ENCODE measurements at regions not wholly inside any gene's neighbourhood (a gene's known extent, or its start where the extent isn't known, plus 50 kb on each side); places are given as distances from the start of the nearest gene placed in this dataset.

GRCh38 chr3:175869404-175869803 lies 1010.3 kb downstream of the NAALADL2 start:
- in situ Hi-C loops (cut with HindIII; ENCODE audit: low sequenced_read_pairs), result no loop called here
- H3K4me3 ChIP-seq (ENCODE audit: low read depth, low read length), result no peak overlapping the region
- TF ChIP-seq CTCF (IDR thresholded peaks at IDR 0.05; ENCODE audit: low read depth, low read length), result no peak
- no peak for DNase-seq (ENCODE audit: low read depth, low spot score)

- in situ Hi-C loops (cut with HindIII; ENCODE audit: low sequenced_read_pairs), result no loop called here
- no peak for TF ChIP-seq CTCF (IDR thresholded peaks at IDR 0.05; ENCODE audit: low read depth, low read length)
- no peak overlapping the region for H3K4me3 ChIP-seq (ENCODE audit: low read depth, low read length)
- DNase-seq (ENCODE audit: low read depth, low spot score), result no peak
Observed at GRCh38 chr3:175868626-175869025, 1009.5 kb downstream of the NAALADL2 start.

GRCh38 chr3:175865724-175866123 lies 1006.6 kb downstream of the NAALADL2 start:
- no peak for TF ChIP-seq CTCF (IDR thresholded peaks at IDR 0.05; ENCODE audit: low read depth, low read length)
- H3K4me3 ChIP-seq (ENCODE audit: low read depth, low read length), result no peak overlapping the region
- in situ Hi-C loops (cut with HindIII; ENCODE audit: low sequenced_read_pairs), result no loop called here
- DNase-seq (ENCODE audit: low read depth, low spot score), result no peak

GRCh38 chr3:175861916-175862315 lies 1002.8 kb downstream of the NAALADL2 start:
- TF ChIP-seq CTCF (IDR thresholded peaks at IDR 0.05; ENCODE audit: low read depth, low read length), result no peak
- DNase-seq (ENCODE audit: low read depth, low spot score), result no peak
- in situ Hi-C loops (cut with HindIII; ENCODE audit: low sequenced_read_pairs), result no loop called here
- H3K4me3 ChIP-seq (ENCODE audit: low read depth, low read length), result no peak overlapping the region
